Mesenteric fat pad (tissue), 1 donor: ENCODE measurements at regions not wholly inside any gene's neighbourhood (a gene's known extent, or its start where the extent isn't known, plus 50 kb on each side); places are given as distances from the start of the nearest gene placed in this dataset.
"Not testable (repeated sequence)": the region's sequence is repeated elsewhere in the genome, so short reads cannot be mapped to it uniquely, and the experiment has no call there.

Experiments
- DNase-seq: peaks from one replicate; pipeline ENCODE4 v3.0.0-alpha.2; 2020; ENCODE audit warnings: low spot score
- donor health status: DM: yes; HTN: yes; CAD: no.

DNA sequence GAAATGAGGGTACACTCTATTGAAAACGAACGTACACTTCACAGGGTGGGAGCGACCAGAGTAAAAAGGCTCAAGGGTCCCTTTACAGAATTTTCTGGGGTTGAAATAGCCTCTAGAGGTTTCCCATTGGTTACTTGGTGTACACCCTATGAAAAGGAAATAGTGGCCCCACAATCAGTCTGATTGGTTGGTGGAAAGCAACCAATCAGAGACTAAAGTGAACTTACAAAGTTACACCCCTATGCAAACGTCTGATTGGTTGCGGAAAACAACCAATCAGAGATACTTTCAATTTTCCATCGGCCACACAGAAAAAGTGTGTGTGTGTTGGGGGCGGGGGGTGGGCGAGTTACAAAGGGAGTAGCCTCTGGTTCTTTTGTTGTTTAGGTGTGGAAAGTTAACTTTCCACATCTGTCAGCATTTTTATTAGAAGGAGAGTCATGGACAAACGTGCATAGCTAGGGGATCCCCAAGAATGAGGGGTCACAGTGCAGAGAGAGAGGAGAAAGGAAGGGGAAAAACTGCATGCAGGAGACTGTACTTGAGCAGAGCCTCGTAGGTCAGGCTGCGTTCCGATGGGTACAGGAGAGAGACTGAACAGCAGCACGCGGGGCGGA is 1152.1 kb downstream of the TBC1D22A start:
- DNase-seq, result no peak

DNA sequence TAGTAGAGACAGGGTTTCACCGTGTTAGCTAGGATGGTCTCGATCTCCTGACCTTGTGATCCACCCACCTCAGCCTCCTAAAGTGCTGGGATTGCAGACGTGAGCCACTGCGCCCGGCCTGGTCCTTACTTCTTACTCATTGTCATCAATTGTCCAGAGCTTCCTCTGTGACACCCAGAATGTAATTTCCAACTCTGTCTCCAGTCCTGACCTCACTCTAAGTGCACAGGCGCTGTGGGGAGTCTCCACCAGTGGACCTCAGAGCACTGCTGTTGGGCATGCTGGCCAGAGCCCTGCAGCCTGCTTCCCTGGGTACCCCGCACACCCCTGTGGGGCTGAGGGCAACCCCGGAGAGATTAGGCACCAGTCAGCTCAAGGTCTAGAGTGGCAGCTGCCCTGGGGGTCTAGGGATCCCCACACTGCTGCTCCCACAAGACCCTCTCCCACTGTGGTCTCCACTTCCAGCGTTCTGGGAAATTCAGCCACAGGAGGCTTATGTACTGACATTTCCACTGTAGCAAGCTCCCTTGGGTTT is 1140.3 kb downstream of the TBC1D22A start:
- no peak for DNase-seq

DNA sequence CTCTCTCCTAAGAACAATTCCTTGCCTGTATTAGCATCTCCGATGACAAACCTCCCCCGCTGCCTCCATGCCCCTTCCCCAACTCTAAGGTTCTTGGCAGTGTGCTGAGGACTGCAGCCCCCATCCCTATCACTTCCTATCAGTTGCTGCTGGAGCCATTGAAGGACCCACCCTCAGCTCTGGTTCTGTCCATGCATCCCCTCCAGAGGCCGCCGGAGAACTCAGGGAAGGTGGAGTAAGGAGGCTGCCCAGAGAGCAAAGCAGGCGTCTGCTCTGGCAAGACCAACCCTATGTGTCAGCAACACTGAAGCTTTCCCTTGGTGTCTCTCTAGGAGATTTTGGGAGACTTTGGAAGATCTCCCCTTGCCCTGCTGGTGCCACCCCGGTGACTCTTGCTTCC is 1139.5 kb downstream of the TBC1D22A start:
- DNase-seq, result no peak

DNA sequence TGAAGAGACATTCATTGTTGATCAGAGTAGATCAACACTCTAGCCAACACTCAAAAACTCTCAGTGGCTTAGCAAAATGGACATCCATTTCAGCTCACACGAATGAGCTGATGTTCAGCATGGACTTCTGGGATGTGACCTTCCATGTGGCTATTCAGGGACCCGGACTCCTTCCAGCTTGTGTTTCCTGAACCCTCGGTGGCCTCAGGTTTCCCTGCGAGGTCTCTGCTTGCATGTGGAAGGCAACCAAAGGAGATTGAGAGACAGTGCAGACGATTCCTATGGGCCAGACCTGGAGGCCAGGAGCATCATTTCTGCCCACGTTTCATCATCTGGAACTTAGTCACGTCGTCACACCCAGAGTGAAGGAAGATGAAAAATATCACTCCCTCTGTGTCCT is 1137.4 kb downstream of the TBC1D22A start:
- no peak for DNase-seq

DNA sequence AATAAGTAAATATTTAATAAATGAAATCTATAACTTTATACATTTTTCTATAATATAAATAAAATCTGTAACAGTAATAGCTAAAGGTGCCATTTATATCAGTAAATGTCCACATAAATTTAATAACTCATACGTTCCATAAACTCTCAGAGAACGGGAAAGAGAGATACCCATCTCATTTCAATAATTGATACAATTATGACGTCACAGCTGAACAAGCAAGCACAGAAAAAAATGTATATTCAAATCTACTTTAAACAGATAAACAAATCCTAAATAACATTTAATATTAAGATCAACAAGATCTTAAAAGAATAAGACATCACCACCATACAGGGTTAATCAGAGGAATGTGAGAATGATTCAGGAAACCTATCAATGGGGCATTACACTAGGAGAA is 1136.5 kb downstream of the TBC1D22A start:
- DNase-seq, result no peak

DNA sequence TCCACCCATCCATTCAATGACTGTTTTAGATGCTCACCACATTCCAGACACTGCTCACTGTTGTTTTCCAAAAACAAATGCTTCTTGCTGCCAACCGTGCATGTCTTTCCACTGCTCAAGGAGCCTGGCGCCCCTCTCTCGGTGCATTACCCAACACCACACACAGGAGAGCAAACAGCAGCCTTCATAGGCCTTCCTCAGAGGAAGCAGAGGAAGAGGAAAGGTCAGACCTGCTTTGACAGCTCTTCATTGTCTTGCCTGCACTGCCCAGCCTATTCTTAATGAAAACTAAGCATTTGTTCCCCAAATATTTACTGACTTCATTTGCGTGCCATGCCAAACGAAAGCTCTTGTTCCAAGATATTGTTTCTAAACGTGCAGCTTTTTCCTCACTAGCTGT is 1129.2 kb downstream of the TBC1D22A start:
- DNase-seq, result no peak

DNA sequence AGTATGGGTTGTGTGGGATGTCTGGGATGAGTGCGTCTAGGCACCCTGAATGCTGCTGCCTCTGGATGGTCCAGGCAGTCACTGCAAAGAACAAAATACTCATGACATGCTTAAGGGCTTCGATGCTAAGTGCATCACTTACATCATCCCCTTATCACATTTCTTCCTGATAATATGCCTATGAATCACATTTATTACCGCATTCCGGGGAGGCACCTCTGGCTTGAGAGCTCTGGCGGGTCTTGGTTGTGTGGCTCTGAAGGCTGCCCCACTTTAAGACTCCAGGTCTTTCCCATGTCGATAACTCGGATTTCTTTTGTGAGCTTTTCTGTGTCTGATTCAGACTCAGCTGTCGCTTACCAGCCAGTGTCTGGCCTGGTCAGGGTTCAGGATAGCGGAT is 1126.4 kb downstream of the TBC1D22A start:
- no peak for DNase-seq

DNA sequence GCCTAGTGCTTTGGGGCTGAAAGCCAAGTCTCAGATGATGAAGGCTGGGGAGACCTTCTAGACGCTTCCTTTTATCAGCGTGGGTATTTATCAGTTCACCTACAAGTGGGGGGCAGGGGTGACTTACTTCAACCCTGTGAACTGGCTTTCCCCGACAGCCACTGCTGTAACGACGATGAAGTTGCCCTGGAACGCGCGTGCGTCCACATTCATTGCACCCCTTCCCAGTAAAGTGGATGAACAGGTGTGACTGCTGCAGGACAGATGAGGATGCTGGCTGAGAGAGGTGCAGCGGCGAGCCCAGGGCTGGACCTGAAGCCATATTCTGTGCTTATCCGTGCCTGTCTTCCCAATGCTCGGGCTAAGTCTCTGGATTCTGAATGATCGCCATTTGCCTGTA is 1122.3 kb downstream of the TBC1D22A start:
- no peak for DNase-seq

DNA sequence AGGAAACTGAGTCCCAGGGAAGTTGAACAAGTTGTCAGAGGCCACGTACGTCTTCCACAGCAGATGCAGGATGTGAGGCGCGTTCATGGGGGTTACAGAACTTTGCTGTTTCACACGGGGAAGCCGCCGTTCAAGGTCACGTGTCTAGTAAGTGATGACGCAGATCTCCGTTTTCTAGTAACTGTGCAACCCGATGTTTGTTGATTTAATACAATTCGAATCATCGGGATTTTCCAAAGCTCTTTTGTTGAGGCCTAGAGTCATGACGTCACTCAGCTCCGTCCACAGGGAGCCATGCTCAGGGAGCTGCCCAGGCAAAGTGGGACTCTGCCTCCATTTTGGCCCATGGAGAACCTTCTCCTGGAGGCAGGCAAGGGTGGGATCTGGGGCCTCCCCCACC is 1121.8 kb downstream of the TBC1D22A start:
- DNase-seq, result no peak

DNA sequence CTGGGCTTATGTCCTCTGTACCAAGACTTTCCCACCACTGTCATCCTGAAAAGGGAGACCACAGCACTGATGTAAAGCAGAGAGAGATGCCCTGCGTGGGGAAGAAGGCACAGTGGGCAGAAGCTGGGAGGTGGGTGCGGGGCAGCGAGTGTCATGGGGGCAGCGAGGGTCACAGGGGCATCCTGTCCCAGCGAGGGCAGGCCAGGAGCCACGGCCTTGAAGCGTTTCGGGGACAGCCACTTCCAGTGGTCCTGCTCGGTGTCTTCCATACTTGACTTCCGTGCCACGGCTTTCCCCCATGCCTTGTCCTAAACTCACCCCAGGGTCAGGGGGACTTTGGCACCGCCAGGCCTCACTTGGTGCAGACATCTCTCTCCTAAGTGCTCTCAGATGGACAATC is 1121.3 kb downstream of the TBC1D22A start:
- DNase-seq, result no peak

DNA sequence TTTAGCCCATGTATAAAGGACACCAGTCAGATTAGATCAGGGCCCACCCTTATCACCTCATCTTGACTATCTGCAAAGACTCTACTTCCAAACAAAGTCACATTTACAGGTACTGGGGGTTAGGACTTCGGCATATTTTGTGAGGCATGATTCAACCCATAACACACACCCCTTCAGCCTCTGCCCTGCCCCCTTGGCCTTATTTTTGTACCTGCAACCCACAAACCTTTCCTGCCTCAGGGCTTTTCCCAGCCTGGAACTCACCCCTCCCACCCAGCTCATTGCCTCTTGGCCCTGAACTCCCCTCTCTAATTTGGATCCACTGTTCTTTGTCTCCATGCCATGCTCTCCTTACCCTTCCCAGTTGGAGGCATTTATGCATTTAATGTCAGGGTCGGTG is 1116.9 kb downstream of the TBC1D22A start:
- DNase-seq, result no peak

DNA sequence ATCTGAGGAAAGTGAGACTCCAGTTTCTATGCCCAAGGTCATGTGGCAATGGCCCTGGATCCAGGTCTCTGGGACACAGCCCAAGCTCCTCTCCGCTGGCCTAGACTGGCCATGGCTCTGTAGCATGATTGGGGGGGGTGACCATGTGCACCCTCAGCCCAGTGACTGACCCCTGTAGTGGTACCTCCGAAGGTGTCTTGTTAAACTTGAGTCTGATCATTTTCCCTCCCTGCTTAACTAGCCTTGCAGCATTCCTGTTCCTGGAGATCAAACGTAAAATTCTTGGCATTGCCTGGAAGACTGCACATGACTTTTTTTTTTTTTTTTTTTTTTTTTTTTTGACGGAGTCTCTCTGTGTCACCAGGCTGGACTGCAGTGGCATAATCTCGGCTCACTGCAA is 1116.0 kb downstream of the TBC1D22A start:
- no peak for DNase-seq

DNA sequence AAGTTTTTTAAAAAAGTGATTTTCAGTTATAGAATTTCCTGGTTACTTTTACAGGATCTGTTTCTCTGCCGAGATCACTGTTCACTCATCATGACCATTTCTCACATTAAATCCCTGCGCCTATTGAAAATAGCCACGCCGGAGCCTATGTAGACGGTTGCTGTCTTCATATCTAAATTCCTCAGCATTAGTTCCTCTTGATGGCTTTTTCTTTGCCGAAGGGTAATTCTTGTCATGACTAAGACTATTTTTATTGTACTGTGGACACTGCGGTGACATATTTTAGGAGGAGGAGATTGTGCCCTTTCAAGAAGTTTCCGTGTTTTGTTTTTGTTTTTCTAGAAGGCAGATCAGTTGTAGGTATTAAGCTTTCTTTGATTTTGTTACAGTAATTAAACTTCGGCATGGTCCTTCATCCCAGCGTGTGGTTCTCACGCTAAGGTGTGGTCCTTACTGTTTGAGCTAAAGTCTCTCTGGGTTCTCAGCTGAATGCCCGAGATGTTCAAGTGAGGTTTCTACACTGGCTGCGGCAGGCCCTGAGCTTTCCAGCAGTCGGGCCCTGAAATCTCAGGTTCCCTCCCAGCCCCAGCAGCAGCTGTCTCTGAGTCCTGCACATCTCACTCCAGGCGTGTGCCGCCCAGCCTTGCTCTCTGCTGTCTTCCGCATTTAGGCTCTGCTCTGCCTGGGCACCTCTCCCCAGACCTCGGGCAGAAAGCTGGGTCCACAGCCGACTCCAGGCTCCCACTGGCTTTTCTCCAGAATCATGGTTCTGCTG is 1110.5 kb downstream of the TBC1D22A start:
- no peak for DNase-seq

DNA sequence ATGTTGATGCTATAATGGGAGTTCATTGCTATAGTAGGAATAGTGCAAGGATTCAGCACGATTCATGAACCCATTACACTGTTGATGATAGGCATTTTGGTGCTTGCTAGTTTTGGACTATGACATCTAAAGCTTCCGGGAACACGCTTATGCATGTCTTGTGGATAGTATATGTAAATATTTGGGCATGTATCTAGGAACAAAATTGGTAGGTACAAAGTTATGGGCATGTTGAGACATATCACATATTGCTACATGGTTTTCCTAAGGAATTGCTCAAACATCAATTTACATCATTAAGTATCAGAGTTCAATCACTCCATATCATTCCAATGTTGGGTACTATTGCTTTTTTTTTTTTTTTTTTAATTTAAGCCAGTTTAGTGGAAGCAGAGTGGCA is 1103.2 kb downstream of the TBC1D22A start:
- no peak for DNase-seq

DNA sequence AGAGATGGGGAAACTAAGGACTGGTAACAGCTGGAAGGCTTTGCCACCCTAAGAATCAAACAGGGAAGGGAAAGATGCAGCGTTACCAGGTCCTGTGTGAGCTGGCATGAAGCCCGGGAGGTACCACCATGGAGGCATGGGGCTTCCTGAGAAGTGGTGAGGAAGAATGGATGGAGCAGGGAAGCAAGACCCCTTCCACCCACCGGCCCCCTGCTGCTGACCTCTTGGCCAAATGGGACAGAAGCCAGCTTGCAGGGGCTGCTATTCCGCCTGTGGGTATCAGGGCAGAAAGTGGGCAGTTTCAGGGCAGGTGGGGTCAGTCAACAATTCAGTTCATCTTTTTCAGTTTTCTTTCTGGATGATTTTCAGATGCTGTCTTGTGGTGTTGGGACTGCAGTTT is 1099.9 kb downstream of the TBC1D22A start:
- no peak for DNase-seq

DNA sequence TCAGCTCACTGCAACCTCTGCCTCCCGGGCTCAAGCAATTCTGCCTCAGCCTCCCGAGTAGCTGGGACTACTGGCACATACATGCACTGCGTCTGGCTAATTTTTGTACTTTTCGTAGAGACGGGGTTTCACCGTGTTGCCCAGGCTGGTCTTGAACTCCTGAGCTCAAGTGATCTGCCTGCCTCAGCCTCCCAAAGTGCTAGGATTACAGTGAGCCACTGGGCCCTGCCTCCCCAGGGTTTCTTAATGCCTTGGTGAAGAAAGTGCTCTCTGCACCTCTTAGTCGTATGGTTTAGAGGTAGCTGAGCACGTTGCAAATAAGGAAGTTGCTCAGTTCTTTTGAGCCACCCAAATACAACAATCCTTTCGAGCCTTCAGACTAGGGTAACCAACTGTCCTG is 1098.5 kb downstream of the TBC1D22A start:
- not testable (repeated sequence) for DNase-seq

DNA sequence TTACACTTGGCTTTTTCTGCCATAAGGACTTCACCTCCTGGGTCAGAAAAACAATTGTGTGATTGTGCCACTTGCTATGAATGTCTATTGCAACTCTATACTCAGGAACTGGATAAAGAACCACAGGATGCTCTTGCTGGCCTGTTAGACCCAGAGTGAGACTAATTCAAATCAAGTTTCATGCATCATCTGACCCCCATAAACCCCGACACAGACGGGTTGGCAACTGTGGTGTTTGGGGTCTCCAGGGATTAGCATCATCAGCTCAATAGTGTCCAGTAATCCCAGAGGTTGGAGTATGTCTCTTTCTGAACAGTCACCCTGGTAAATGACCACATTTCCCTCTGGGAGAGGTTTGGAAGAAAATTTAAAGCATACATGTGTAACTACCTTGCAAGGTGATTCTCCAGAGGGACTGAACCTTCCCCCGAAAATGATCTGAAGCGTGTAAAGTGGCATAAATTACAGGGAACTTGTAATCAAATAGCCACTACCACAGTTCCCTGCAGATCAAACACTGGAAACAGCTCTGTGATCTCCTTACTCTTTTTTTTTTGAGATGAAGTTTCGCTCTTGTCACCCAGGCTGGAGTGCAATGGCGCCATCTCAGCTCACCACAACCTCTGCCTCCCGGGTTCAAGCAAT is 1097.6 kb downstream of the TBC1D22A start:
- no peak for DNase-seq

DNA sequence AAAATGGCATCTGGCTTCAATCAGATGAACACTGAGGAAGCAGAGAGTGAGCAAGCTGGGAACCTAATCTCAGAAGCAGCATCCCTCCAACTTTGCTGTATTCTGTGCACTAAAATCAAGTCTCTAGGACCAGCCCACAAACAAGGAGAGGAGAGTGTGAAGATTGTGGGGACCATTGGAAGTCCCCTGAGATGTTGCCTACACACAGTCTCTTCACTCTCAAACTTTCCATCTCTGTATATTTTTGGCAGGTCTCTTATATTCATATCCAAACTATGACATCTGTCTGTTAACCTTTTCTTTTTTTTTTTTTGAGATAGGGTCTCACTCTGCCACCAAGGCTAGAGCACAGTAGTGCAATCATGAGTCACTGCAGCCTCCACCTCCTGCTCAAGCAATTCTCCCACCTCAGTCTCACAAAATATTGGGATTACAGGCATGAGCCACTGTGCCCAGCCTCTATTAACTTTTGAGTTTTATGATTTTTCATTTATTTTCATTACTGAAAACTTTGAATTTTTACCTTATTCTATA is 1096.4 kb downstream of the TBC1D22A start:
- no peak for DNase-seq

DNA sequence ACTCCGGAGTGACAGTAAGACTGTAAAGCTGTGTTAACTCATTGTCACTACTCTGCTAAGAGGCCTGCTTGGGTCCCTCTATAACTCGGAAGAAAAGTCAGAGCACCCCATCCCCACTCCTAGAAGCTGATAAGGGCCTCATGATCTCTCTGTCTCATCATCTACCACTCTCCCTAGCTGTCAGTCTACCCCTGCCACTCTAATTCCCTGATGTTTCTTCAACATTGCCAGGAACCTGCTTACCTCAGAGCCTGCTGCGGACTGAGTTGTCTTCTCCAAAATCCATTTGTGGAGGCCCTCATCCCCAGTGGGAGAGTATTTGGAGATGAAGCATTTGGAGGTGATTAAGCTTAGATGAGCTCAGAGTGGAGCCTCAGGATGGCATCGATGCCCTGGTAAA is 1092.2 kb downstream of the TBC1D22A start:
- DNase-seq, result no peak

DNA sequence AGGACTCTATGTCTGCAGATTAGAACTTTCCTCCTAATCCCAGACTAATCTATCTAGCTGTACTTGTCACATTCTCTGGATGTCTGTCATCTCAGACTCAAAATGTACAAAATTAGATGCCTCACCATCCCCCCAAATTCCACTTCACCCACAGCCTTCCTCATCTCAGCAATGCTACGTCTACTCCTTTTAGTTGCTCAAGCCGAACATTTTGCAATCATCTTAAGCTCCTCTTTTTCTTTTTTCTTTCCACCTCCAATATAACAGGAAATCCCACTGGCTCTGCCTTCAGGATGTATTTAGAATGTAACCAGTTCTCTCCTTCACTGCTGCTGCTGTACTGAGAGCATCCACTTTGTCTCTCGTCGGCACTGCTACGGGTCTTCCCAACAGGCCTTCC is 1091.8 kb downstream of the TBC1D22A start:
- DNase-seq, result no peak

DNA sequence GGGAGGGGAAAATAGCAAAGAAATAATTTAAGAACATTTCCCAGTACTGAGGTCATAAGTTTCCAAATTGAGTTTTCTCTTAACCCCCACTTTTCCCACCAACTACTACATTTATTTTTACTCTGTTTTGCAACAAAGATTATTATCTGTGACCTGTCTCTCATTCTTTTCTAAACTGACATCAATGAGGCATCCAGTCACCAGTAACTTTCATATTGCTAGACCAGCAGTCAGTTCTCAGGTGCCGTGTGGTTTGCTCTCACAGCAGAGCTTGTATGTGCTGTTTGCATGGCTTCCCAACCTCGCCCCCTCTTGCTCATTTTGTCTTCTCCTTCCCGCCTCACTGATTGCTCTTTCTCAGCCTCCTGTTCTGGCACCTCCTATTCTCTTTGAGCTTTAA is 1091.3 kb downstream of the TBC1D22A start:
- DNase-seq, result no peak

DNA sequence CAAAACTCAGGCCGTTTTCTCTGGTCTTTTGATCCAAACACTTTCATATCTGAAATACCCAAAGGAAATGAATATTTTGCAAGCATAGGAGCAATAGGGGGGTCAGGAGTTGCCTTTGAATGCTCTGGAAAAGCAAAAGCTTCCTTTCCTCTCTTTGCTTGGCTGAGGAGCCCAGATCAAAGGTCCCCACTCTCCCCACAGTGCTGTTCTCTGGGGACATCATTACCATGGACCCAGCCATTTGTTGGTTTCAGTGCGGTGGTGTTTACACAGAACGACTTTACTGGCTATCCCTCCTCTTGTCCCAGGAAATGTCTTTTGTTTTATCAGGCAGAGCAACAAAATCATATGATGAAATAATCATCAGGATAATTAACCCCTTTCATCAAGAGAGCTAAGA is 1089.1 kb downstream of the TBC1D22A start:
- no peak for DNase-seq
